ENCODE measurements at regions not wholly inside any gene's neighbourhood (a gene's known extent, or its start where the extent isn't known, plus 50 kb on each side); places are given as distances from the start of the nearest gene placed in this dataset.
"Not testable (repeated sequence)": the region's sequence is repeated elsewhere in the genome, so short reads cannot be mapped to it uniquely, and the experiment has no call there.

DNA sequence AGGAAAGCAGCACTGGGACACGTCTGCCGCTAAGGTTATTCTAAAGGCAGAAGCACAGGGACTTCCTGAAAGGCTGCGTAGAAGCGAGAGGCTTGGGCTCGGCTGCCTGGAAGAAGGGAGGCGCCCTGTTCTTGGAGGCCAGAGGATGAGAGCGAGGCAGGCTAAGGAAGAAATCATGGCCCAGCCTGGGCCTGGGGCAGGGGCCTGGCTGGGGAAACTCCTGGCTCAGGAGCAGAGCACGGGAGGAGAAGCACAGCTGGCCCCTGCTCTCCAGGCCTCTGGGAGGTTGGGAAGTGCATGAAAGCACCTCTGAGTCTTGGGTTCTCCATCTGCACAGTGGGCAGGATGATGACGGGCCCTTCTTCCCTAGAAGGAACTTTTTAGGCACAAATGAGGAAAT is 66.0 kb upstream of the SFSWAP start:
- DNase-seq = not testable (repeated sequence)

DNA sequence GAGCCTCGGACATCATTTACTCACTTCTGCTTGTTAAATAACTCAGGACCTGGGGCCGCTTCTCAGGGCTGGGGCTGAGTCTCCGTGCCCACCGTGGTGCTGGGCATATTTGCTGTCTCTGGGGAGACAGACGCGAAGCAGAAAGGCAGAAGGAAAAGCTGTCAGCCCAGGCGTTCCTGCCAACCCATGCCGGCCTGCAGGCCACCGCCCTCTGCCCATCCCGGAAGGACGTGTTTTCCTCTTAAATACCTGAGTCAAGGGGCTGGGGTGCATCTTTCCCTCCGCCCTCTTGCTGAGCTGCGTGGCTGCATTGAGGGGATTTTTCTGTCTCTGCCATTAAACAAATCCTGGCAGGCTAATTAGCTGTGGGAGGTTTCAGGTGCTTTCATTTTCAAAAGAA is 65.3 kb upstream of the SFSWAP start:
- not testable (repeated sequence) for DNase-seq

DNA sequence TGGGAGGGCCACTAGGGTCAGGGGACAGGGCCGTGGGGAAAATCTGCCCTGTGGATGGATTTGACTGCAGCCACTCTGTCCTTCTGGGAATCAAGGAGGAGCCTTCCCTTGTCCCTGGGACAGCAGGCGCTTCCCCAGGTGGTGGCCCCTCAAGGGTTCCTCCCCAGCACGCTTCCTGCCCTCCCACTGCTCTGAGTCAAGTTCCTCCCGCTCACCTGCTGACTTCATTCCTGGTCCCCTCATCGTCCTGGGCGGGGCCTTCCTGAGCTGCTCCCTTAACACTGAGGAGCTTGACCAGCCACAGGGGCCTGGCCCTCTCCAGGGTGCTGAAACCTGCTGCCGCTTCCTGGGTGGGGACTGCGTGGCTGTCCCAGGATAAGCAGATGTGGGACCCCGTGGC is 64.4 kb upstream of the SFSWAP start:
- not testable (repeated sequence) for DNase-seq

DNA sequence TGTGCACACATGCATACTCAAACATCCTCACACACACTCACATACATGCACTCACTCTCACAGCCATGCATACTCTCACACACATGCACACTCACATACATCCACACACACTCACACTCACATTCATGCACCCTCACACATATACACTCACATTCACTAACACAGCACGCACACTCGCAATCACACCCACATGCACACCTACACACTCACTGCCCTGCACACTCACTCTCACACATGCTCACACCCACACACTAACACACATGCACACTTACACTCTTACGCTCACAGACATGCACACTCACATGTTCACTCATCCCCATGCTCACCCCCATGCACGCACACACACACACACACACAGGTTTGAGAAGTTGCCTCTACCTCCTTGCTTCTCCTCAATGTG is 63.2 kb upstream of the SFSWAP start:
- DNase-seq = no peak

DNA sequence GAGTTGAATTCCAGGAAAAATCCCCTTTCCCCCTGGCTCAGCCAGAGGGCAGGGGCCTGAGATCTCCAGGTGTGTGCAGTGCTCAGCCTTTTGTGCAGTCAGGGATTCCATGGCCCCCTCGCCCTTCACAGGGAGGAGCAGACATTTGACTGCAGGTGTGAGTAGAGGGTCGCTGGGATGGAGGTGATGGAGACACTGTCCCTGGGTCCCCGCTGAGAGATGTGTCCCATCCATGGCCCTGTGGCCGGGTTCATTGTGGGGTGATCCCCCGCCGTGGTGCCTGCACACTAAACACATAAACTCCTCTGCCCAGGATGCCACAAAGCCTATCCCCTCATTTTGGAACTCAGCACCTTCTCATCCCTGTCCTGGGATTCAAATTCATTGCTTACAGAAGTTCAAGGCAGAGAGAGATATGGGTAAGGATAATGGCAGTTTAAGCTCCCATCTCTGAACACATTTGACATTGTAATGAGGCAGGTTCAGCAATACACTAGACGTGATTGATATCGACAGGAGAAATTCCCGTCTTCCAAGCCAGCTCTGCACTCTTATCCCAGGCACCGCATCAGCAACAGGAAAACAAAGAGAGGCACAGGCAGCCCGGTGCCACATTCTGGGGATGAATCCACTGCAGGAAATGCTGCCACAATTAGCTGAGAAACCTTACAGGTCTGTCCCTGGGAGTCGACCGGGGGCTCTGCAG is 55.3 kb upstream of the SFSWAP start:
- DNase-seq = not testable (repeated sequence)

DNA sequence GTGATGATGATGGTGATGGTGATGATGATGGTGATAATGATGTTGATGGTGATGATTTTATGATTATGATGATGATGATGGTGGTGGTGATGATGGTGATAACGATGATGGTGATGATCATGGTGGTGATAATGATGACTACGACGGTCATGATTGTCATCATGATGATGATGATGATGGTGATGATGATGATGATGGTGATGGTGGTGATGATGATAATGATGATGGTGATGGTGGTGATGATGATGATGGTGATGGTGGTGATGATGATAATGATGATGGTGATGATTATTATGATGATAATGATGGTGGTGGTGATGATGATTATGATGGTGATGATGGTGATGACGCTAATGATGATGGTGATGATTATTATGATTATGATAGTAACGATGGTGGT is 54.1 kb upstream of the SFSWAP start:
- DNase-seq = not testable (repeated sequence)

DNA sequence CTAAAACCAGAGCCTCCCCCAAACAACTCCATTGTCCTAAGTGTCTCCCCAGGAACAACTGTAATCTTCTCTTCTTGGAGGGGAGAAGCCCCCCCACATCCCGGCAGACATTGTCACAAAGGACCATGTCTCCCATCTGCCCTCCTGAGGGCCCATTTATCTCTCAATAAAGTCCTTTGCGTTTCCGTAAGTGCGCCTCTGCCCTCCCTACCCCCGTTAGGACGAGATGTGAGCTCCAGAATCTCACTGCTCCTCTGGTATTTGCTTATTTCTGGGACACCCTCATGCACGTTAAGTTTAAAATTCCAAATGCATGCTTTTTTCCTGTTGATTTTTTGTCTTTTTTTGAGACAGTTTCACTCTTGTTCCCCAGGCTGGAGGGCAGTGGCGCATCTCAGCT is 52.3 kb upstream of the SFSWAP start:
- DNase-seq = not testable (repeated sequence)

DNA sequence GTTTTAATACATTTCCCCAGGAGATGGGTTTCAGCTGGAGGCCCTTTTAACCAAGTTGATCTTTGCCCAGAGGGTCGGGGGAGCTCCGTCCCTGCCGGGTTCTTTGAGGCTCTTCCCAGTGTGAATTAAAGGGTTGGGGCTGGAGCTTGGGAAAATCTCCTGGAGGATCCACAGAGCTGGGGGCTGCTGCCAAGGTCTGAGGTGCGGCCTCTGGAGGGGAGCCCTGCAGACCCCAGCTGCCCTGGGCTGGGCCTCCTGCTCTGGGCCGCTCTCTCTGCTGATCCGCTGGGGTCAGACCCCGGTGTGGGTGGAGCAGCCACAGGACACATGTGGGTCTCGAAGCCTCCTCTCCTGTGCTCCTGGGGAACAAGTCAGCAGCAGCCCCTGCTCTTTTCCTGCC is 51.4 kb upstream of the SFSWAP start:
- not testable (repeated sequence) for DNase-seq

DNA sequence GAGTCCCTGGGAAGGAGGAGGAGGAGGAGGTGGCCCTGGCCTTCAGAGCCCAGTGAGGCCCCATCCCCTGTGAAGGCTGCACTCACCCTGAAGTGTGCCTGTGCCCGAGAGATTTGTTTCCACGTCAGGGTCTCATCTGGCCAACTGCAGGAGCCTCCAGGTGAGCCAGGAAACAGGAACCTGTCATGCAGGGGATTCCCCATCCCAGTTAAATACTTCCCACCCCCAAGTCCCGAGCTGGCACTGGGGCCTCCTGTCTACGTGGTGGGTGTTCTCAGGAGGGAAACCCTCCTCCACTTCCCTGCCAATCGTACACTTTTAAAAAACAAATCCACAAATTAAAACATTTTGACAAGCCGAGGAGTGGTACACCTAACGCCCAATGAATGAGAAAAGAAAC is 50.9 kb upstream of the SFSWAP start:
- DNase-seq = not testable (repeated sequence)

DNA sequence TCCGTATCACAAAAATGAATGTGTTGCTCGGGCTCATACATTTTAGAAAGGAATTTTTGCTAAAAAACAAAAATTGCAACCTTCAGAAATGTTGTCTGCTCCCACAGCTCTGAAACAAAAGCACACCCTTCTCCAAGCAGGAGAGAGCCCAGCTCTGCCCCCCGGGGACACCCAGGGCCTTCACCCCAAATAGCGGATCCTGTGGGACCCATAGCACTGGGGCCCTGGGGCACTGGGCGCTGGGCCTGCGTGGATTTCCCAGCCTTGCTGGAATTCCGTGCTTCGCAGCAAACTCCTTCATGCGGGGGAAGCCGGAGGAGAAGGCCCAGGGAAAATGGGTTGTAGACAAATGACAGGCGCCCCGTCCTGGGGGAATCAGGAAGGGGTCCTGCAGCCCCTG is 50.5 kb upstream of the SFSWAP start:
- DNase-seq = not testable (repeated sequence)

Measured in stimulated activated CD8-positive, alpha-beta memory T cell treated with anti-CD3 and anti-CD28 coated beads, Interleukin-4, amount 100 ng/mL, for 48 hours (primary cell).